ENCODE measurements at regions not wholly inside any gene's neighbourhood (a gene's known extent, or its start where the extent isn't known, plus 50 kb on each side); places are given as distances from the start of the nearest gene placed in this dataset.
A peak's percentile ranks its signal among the peaks of the same experiment; 100 is the strongest.

DNA sequence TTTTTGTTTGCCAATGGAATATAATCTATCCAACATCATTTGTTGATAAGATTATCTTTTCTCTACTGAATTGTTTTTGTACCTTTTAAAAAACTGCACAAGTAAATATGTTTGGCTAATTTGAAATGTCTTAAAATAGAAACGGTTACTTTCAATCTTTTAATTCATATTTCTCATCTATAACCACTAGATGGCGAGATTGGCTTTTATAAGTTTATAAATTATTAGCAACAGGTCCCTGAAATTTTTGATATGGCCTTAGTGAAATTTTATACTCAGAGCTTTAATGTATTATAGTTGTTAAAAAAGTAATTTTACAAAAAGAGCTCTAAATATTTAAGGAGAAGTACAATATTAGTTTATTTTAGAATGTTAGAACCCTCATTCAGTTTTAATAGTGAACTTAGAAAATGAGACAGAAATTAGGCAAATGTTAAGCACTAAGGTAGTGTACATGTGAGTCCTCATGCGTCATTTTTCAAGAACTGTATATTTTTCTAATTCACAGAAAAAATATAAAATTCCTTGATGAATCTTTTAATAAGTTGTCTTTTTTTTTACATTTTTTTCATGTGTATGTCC is 592.5 kb downstream of the ARL4A start:
- ATAC-seq (no peak), DNase-seq (no peak)
- intact Hi-C loops (cut with DNase I), result loop anchor here (2.0 to 10.0 kb wide), 10 partner anchors 447 to 1415 kb away; no protein-coding TSS in a partner anchor
- TF ChIP-seq, protein P1, sequence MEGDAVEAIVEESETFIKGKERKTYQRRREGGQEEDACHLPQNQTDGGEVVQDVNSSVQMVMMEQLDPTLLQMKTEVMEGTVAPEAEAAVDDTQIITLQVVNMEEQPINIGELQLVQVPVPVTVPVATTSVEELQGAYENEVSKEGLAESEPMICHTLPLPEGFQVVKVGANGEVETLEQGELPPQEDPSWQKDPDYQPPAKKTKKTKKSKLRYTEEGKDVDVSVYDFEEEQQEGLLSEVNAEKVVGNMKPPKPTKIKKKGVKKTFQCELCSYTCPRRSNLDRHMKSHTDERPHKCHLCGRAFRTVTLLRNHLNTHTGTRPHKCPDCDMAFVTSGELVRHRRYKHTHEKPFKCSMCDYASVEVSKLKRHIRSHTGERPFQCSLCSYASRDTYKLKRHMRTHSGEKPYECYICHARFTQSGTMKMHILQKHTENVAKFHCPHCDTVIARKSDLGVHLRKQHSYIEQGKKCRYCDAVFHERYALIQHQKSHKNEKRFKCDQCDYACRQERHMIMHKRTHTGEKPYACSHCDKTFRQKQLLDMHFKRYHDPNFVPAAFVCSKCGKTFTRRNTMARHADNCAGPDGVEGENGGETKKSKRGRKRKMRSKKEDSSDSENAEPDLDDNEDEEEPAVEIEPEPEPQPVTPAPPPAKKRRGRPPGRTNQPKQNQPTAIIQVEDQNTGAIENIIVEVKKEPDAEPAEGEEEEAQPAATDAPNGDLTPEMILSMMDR (IDR thresholded peaks at IDR 0.05), result peak in 8 of 9 donors; percentile 22 to 68 (median 52)
- no peak overlapping the region for H3K27ac ChIP-seq
- no peak overlapping the region for H3K4me3 ChIP-seq
- WGBS, 2 donors, result 29 to 34% methylated on average over 3 of the region's 3 CpGs
- H3K9me3 ChIP-seq, result no peaks in the 10 kb centered on the region
- no peaks in the 10 kb centered on the region for H3K27me3 ChIP-seq
- H3K36me3 ChIP-seq, result no peaks in the 10 kb centered on the region
- no peaks in the 10 kb centered on the region for H3K4me1 ChIP-seq

- intact Hi-C loops (cut with DNase I), result loop anchor here in 9 of 10 donors (5.0 to 10.0 kb wide), 7 partner anchors 445 to 1412 kb away; no protein-coding TSS in a partner anchor
- WGBS, 2 donors, result 73 to 74% methylated on average over 3 of the region's 3 CpGs
Observed at GRCh38 chr7:13282377-13282980, 595.0 kb downstream of the ARL4A start.

GRCh38 chr7:13286916-13287315 is 599.5 kb downstream of the ARL4A start:
- H3K27me3 ChIP-seq, result no peaks in the 10 kb centered on the region
- H3K4me1 ChIP-seq, result no peaks in the 10 kb centered on the region
- intact Hi-C loops (cut with DNase I), result loop anchor here in 6 of 10 donors (10.0 kb wide), 3 partner anchors 458 to 1408 kb away; no protein-coding TSS in a partner anchor
- no peak overlapping the region for H3K27ac ChIP-seq
- WGBS, 2 donors, result 69 to 70% methylated on average over 4 of the region's 4 CpGs
- no peaks in the 10 kb centered on the region for H3K9me3 ChIP-seq
- no peaks in the 10 kb centered on the region for H3K36me3 ChIP-seq
- no peak overlapping the region for H3K4me3 ChIP-seq
- ATAC-seq, result no peak
- no peak for DNase-seq
- TF ChIP-seq, protein P1 (IDR thresholded peaks at IDR 0.05), result no peak

More at GRCh38 chr7:13282377-13282980, 595.0 kb downstream of the ARL4A start:
- ATAC-seq, result no peak
- no peak for DNase-seq
- H3K9me3 ChIP-seq, result no peaks in the 10 kb centered on the region
- H3K36me3 ChIP-seq, result no peaks in the 10 kb centered on the region
- no peaks in the 10 kb centered on the region for H3K27me3 ChIP-seq
- no peak overlapping the region for H3K4me3 ChIP-seq
- TF ChIP-seq, protein P1 (IDR thresholded peaks at IDR 0.05), result peak in 7 of 9 donors; percentile 17 to 44 (median 35)
- no peaks in the 10 kb centered on the region for H3K4me1 ChIP-seq
- no peak overlapping the region for H3K27ac ChIP-seq

DNA sequence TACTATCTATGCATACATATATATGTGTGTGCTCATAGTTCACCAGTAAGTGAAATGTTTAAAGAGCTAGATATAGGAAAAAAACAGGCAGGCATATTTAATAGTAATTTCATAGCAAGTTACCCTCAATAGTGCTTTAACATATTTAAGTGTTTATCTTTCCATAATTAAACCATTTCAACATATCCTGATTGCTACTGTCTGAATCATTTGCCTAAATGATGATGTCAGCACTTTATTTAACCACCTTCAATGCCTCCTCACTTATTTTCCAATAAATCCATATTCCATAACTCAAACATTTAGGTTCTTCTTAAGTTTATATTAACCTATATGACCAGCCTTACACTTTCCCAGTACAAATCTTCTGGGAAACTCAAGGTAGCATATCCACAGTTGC is 601.1 kb downstream of the ARL4A start:
- intact Hi-C loops (cut with DNase I), result loop anchor here in 6 of 10 donors (10.0 kb wide), 3 partner anchors 456 to 1406 kb away; no protein-coding TSS in a partner anchor
- no peaks in the 10 kb centered on the region for H3K4me1 ChIP-seq
- ATAC-seq, result no peak
- no peaks in the 10 kb centered on the region for H3K27me3 ChIP-seq
- H3K9me3 ChIP-seq, result no peaks in the 10 kb centered on the region
- H3K27ac ChIP-seq, result no peak overlapping the region
- H3K4me3 ChIP-seq, result no peak overlapping the region
- no peak for DNase-seq
- TF ChIP-seq, protein P1 (IDR thresholded peaks at IDR 0.05), result no peak
- H3K36me3 ChIP-seq, result no peaks in the 10 kb centered on the region

All from heart right ventricle (tissue), 16 donors.